NCI-H226 (cell line): ENCODE measurements at regions not wholly inside any gene's neighbourhood (a gene's known extent, or its start where the extent isn't known, plus 50 kb on each side); places are given as distances from the start of the nearest gene placed in this dataset.

ENCODE experiments used
- DNase-seq: peaks from one replicate; pipeline ENCODE4 v3.0.0-alpha.2; 2015

GRCh38 chr12:100741084-100741711, 53.4 kb upstream of the ANO4 start:
- DNase-seq = no peak

DNA sequence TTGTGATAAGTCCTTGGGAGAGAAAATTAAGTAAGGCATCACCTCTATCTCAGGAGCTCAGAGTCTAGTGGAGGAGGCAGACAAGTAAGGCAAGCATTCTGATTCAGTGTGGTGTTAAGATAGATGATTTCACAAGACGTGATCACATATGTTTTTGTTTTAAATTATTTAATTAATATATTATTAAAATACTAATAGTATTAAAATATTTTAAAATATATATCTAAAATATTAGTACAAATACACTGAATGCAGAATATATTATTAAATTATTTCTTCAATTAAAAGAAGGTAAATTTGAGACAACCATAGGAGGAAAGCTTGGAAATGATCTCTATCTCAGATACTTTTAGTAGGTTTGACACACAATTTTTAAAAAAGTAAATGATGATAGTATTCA, 51.5 kb upstream of the ANO4 start:
- no peak for DNase-seq
